Natural killer cell treated with Interleukin-12 subunit alpha and Interleukin-12 subunit beta and Interleukin-15 and Interleukin-18, amount 100 ng/mL, for 72 hours (primary cell): ENCODE measurements at regions not wholly inside any gene's neighbourhood (a gene's known extent, or its start where the extent isn't known, plus 50 kb on each side); places are given as distances from the start of the nearest gene placed in this dataset.

ENCODE experiments used
- ATAC-seq, 2 donors: fragments of 150-1000 bp; cut with Tn5 transposase in 1 of 2; sonication (Bioruptor Pico), chemical (Tn5 transposase) in 1 of 2; 2 replicates each; pipeline ENCODE4 v1.10.0; 2021
- DNase-seq: peaks from one replicate; pipeline ENCODE4 v3.0.0; 2022; ENCODE audit warnings: low spot score
- H3K27ac Mint-ChIP-seq, 2 donors: 1 replicate in 1 of 2; 2 replicates in 1 of 2; pipeline ENCODE4 v1.8.0; 2022; ENCODE audit warnings: mixed read lengths in 2 of 2, mild to moderate bottlenecking in 1 of 2, moderate library complexity in 1 of 2
- H3K27me3 Mint-ChIP-seq, 2 donors: 1 replicate in 1 of 2; 2 replicates in 1 of 2; pipeline ENCODE4 v1.8.0; 2022; ENCODE audit warnings: mixed read lengths in 2 of 2
- H3K36me3 Mint-ChIP-seq: one replicate; pipeline ENCODE4 v1.8.0; 2022; ENCODE audit warnings: mixed read lengths
- H3K4me1 Mint-ChIP-seq, 2 donors: 1 replicate in 1 of 2; 2 replicates in 1 of 2; pipeline ENCODE4 v1.8.0; 2022; ENCODE audit warnings: low read depth in 2 of 2, mixed read lengths in 2 of 2, mild to moderate bottlenecking in 1 of 2
- H3K4me3 Mint-ChIP-seq: one replicate; pipeline ENCODE4 v1.8.0; 2022; ENCODE audit warnings: mixed read lengths
- H3K9me3 Mint-ChIP-seq: 2 replicates; pipeline ENCODE4 v1.8.0; 2022; ENCODE audit warnings: mixed read lengths

GRCh38 chr22:49322861-49323622 lies 504.6 kb downstream of the BRD1 start:
- peaks cover 19 to 37% of the 10 kb centered on the region in 2 donors for H3K27me3 Mint-ChIP-seq
- no peak overlapping the region for H3K4me3 Mint-ChIP-seq
- H3K4me1 Mint-ChIP-seq = no peaks in the 10 kb centered on the region
- peak; percentile 21 to 43 for ATAC-seq
- H3K27ac Mint-ChIP-seq = no peak overlapping the region
- DNase-seq = no peak
- H3K36me3 Mint-ChIP-seq = peaks cover 6% of the 10 kb centered on the region
- H3K9me3 Mint-ChIP-seq = no peaks in the 10 kb centered on the region

GRCh38 chr22:49322231-49322630 lies 505.4 kb downstream of the BRD1 start:
- H3K27me3 Mint-ChIP-seq = peaks cover 22 to 37% of the 10 kb centered on the region in 2 donors
- no peak overlapping the region for H3K4me3 Mint-ChIP-seq
- H3K27ac Mint-ChIP-seq = no peak overlapping the region
- no peaks in the 10 kb centered on the region for H3K9me3 Mint-ChIP-seq
- no peaks in the 10 kb centered on the region for H3K4me1 Mint-ChIP-seq
- H3K36me3 Mint-ChIP-seq = peaks cover 6% of the 10 kb centered on the region
- no peak for DNase-seq
- no peak for ATAC-seq

GRCh38 chr22:49321477-49322055 lies 506.1 kb downstream of the BRD1 start:
- no peak for ATAC-seq
- H3K27ac Mint-ChIP-seq = no peak overlapping the region
- H3K4me1 Mint-ChIP-seq = no peaks in the 10 kb centered on the region
- DNase-seq = no peak
- H3K36me3 Mint-ChIP-seq = peaks cover under 1% of the 10 kb centered on the region
- no peak overlapping the region for H3K4me3 Mint-ChIP-seq
- H3K9me3 Mint-ChIP-seq = no peaks in the 10 kb centered on the region
- peaks cover 22 to 37% of the 10 kb centered on the region in 2 donors for H3K27me3 Mint-ChIP-seq

GRCh38 chr22:49320714-49321476 lies 506.8 kb downstream of the BRD1 start:
- Mint-ChIP-seq H3K4me3 (no peak overlapping the region), H3K27me3 (peaks cover 24 to 40% of the 10 kb centered on the region in 2 donors), H3K36me3 (no peaks in the 10 kb centered on the region), H3K4me1 (no peaks in the 10 kb centered on the region), H3K27ac (no peak overlapping the region), H3K9me3 (no peaks in the 10 kb centered on the region)
- DNase-seq (no peak), ATAC-seq (no peak)

GRCh38 chr22:49317369-49317768 lies 510.3 kb downstream of the BRD1 start:
- H3K4me1 Mint-ChIP-seq = no peaks in the 10 kb centered on the region
- H3K27ac Mint-ChIP-seq = no peak overlapping the region
- no peaks in the 10 kb centered on the region for H3K36me3 Mint-ChIP-seq
- peaks cover 21 to 50% of the 10 kb centered on the region in 2 donors for H3K27me3 Mint-ChIP-seq
- no peaks in the 10 kb centered on the region for H3K9me3 Mint-ChIP-seq
- ATAC-seq (no peak), DNase-seq (no peak)
- no peak overlapping the region for H3K4me3 Mint-ChIP-seq

- Mint-ChIP-seq H3K4me1 (no peaks in the 10 kb centered on the region), H3K27ac (no peak overlapping the region), H3K9me3 (no peaks in the 10 kb centered on the region), H3K27me3 (peaks cover 21 to 52% of the 10 kb centered on the region in 2 donors), H3K4me3 (no peak overlapping the region), H3K36me3 (no peaks in the 10 kb centered on the region)
- ATAC-seq (no peak), DNase-seq (no peak)
Observed at GRCh38 chr22:49312601-49313000, 515.1 kb downstream of the BRD1 start.

GRCh38 chr22:49310354-49310753 lies 517.3 kb downstream of the BRD1 start:
- H3K9me3 Mint-ChIP-seq = no peaks in the 10 kb centered on the region
- ATAC-seq (no peak), DNase-seq (no peak)
- H3K27ac Mint-ChIP-seq = no peak overlapping the region
- H3K4me1 Mint-ChIP-seq = no peaks in the 10 kb centered on the region
- no peak overlapping the region for H3K4me3 Mint-ChIP-seq
- H3K36me3 Mint-ChIP-seq = no peaks in the 10 kb centered on the region
- peaks cover 22 to 45% of the 10 kb centered on the region in 2 donors for H3K27me3 Mint-ChIP-seq

- no peak overlapping the region for H3K27ac Mint-ChIP-seq
- peak; percentile 46 for DNase-seq
- H3K4me3 Mint-ChIP-seq = no peak overlapping the region
- peaks cover 25 to 34% of the 10 kb centered on the region in 2 donors for H3K27me3 Mint-ChIP-seq
- H3K36me3 Mint-ChIP-seq = no peaks in the 10 kb centered on the region
- H3K4me1 Mint-ChIP-seq = no peaks in the 10 kb centered on the region
- no peaks in the 10 kb centered on the region for H3K9me3 Mint-ChIP-seq
- no peak for ATAC-seq
Observed at GRCh38 chr22:49308300-49308699, 519.4 kb downstream of the BRD1 start.

GRCh38 chr22:49307870-49308269 lies 519.8 kb downstream of the BRD1 start:
- Mint-ChIP-seq H3K9me3 (no peaks in the 10 kb centered on the region), H3K27ac (no peak overlapping the region), H3K4me1 (no peaks in the 10 kb centered on the region), H3K4me3 (no peak overlapping the region), H3K36me3 (no peaks in the 10 kb centered on the region), H3K27me3 (peaks cover 30 to 31% of the 10 kb centered on the region in 2 donors)
- ATAC-seq = no peak
- no peak for DNase-seq

GRCh38 chr22:49307481-49307830 lies 520.2 kb downstream of the BRD1 start:
- DNase-seq (no peak), ATAC-seq (peak in 1 of 2 donors; percentile 17)
- no peaks in the 10 kb centered on the region for H3K9me3 Mint-ChIP-seq
- H3K27me3 Mint-ChIP-seq = peaks cover 31% of the 10 kb centered on the region in 2 donors
- no peaks in the 10 kb centered on the region for H3K4me1 Mint-ChIP-seq
- no peaks in the 10 kb centered on the region for H3K36me3 Mint-ChIP-seq
- H3K27ac Mint-ChIP-seq = no peak overlapping the region
- no peak overlapping the region for H3K4me3 Mint-ChIP-seq

- H3K4me1 Mint-ChIP-seq = no peaks in the 10 kb centered on the region
- peak; percentile 58 for DNase-seq
- no peaks in the 10 kb centered on the region for H3K9me3 Mint-ChIP-seq
- peaks cover 29 to 31% of the 10 kb centered on the region in 2 donors for H3K27me3 Mint-ChIP-seq
- no peak overlapping the region for H3K4me3 Mint-ChIP-seq
- no peaks in the 10 kb centered on the region for H3K36me3 Mint-ChIP-seq
- ATAC-seq = peak in 1 of 2 donors; percentile 40
- H3K27ac Mint-ChIP-seq = no peak overlapping the region
Observed at GRCh38 chr22:49306632-49307480, 520.8 kb downstream of the BRD1 start.

GRCh38 chr22:49305966-49306631 lies 521.6 kb downstream of the BRD1 start:
- H3K27ac Mint-ChIP-seq = no peak overlapping the region
- no peaks in the 10 kb centered on the region for H3K4me1 Mint-ChIP-seq
- DNase-seq (peak; percentile 47), ATAC-seq (no peak)
- no peaks in the 10 kb centered on the region for H3K36me3 Mint-ChIP-seq
- H3K27me3 Mint-ChIP-seq = peaks cover 26 to 27% of the 10 kb centered on the region in 2 donors
- H3K9me3 Mint-ChIP-seq = no peaks in the 10 kb centered on the region
- H3K4me3 Mint-ChIP-seq = no peak overlapping the region
